HG03103 (cell line): ENCODE measurements at regions not wholly inside any gene's neighbourhood (a gene's known extent, or its start where the extent isn't known, plus 50 kb on each side); places are given as distances from the start of the nearest gene placed in this dataset.
"Not testable (repeated sequence)": the region's sequence is repeated elsewhere in the genome, so short reads cannot be mapped to it uniquely, and the experiment has no call there.

Experiments
- ATAC-seq: cut with Tn5 transposase; IDR thresholded peaks from one replicate; pipeline ENCODE4 v1.9.1; 2021; ENCODE audit warnings: low read depth; ENCODE audit not compliant: unreplicated experiment

GRCh38 chr9:87041553-87042235 lies 94.4 kb upstream of the GAS1 start:
- ATAC-seq = not testable (repeated sequence)

GRCh38 chr9:87049929-87050608 lies 102.8 kb upstream of the GAS1 start:
- not testable (repeated sequence) for ATAC-seq

DNA sequence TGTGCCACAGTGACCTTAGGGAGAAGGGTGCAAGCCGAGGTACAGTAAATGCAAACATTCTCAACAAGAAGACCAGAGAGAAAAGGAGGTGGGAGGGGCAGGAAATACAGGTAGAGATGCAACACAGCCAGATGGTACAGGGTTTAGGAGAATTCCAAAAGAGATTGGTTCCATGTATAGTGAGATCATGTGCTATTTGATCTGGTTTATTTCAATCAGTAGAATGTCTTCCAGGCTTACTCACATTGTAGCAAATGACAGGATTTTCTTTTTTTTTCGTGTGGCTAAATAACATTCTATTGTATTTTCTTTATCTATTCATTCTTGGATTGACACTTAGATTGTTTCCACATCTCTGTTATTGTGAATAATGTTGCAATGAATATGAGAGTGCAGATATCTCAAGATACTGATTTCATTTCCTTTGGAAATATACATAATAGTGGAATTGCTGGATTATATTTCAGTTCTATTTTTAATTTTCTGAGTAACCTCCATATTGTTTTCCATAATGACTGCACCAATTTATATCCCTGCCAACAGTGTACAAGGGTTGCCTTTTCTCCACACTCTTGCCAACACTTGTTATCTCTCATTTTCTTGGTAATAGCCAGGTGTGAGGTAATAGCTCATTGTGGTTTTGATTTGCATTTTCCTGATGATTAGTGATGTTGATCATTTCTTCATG lies 107.8 kb upstream of the GAS1 start:
- ATAC-seq = no peak

GRCh38 chr9:87059772-87060171 lies 112.5 kb upstream of the GAS1 start:
- ATAC-seq = no peak

- no peak for ATAC-seq
These were observed 115.4 kb upstream of the GAS1 start for GRCh38 chr9:87062746-87063145.

GRCh38 chr9:87063246-87063645 lies 115.9 kb upstream of the GAS1 start:
- no peak for ATAC-seq

- ATAC-seq = no peak
These were observed 116.6 kb upstream of the GAS1 start for GRCh38 chr9:87063871-87064270.

GRCh38 chr9:87064311-87064710 lies 117.0 kb upstream of the GAS1 start:
- ATAC-seq = no peak

DNA sequence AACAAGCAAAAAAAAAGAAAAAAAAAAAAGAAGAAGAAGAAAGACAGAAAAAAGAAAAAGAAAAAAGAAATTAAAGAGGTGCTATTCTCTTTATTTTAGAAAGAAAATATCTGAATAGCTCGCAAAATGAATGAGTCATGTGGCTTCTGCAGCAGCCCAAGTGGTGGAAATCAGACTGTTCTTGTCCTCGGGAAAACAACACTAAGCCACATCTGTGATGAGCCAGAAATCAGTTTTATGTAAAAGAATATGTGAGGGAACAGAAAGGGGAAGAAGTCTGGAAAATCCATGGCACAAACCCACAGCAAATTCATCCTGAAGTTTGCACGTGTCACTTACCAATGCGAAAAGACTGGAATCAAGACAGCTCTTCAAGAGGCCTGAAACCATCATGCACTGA lies 118.7 kb upstream of the GAS1 start:
- no peak for ATAC-seq

- no peak for ATAC-seq
These were observed 120.1 kb upstream of the GAS1 start for GRCh38 chr9:87067426-87067825.

- no peak for ATAC-seq
These were observed 121.0 kb upstream of the GAS1 start for GRCh38 chr9:87068177-87068840.

GRCh38 chr9:87069690-87070089 lies 122.4 kb upstream of the GAS1 start:
- ATAC-seq = no peak

GRCh38 chr9:87070336-87070735 lies 123.0 kb upstream of the GAS1 start:
- no peak for ATAC-seq

GRCh38 chr9:87071473-87071872 lies 124.2 kb upstream of the GAS1 start:
- no peak for ATAC-seq

GRCh38 chr9:87073692-87074091 lies 126.4 kb upstream of the GAS1 start:
- no peak for ATAC-seq

DNA sequence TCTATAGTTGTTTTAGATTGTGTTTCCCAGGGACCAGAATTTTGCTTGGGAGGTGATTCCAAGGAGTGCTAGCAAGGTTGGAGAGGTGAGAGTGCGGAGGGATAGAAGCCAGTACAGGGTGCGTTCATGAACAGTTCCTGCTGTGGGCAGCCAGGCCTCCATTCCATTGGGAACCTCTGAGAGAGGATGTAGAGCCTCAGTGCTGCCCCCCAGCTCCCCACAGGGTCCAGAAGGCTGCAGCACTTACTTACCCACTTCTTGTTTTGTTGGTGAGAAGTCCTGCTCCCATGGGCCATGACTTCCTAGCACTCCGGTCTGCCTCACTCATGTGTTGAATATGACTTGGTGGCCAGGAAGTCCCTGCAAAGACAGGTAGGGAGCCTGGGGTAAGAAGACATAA lies 128.2 kb upstream of the GAS1 start:
- no peak for ATAC-seq

GRCh38 chr9:87076825-87077224 lies 129.5 kb upstream of the GAS1 start:
- no peak for ATAC-seq

DNA sequence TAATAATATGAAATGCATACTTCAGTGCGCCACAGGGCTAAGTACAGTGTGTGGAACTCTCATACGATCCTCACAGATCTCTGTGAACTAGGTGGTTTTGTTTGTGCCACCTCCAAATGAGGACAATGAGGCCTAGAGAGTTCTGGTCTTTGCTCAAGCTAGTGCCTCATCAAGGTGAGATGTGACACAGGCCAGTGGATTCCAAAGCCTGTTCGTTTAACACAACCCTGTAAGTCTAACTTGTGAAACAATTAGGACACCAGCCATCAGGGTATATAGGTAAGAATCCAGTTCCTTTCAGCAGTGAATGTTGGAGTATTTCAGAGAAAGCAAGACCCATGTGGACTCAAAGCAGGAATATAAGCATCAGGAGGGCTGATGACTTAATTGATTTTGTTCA lies 130.7 kb upstream of the GAS1 start:
- no peak for ATAC-seq

DNA sequence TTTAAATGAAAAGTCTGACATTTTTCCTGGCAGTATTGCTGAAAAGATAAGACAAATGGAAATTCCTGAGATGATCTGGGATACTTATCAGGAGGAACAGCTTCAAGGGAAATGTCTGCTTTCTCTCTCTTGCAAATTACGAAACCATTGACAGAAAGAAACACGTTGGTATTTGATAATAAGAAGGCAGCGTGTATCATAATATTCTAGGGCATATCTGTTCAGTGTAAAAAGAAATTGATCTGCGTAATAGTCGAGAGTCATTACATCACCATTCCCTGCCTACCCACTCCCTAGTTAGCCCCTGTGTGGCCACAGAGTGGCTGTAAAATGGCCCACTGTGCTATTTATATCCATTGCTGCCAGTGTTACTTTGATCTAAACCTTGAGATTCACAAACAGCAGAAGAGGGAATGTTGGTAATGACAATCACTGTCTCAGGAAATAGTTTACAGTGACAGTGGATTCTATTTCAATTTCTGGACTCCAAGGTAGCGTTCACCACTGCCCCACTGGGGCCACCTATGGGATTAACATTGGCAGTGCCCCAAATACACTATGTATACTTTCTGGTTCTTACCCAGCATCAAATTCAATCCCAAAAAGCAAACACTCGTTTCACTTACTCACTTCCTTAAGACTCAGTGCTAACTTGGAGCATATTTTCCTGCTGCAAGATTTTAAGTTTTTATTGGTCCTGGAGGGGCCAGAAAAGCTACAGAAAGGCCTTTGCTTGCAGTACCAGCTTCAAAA lies 133.4 kb upstream of the GAS1 start:
- no peak for ATAC-seq

GRCh38 chr9:87081503-87081902 lies 134.2 kb upstream of the GAS1 start:
- ATAC-seq = no peak

- ATAC-seq = no peak
These were observed 136.7 kb upstream of the GAS1 start for GRCh38 chr9:87083986-87084385.
